AG10803 (cell line): ENCODE measurements at regions not wholly inside any gene's neighbourhood (a gene's known extent, or its start where the extent isn't known, plus 50 kb on each side); places are given as distances from the start of the nearest gene placed in this dataset.

Experiments
- DNase-seq: peaks from one replicate; pipeline ENCODE4 v3.0.0; 2010; ENCODE audit warnings: low read depth
- H3K4me3 ChIP-seq: 2 replicates; pipeline ENCODE4 v1.5.1; 2011; ENCODE audit warnings: mild to moderate bottlenecking, low read length, control low read depth
- CTCF ChIP-seq: conservative IDR thresholded peaks from 2 replicates; pipeline ENCODE4 v1.5.1; 2011; ENCODE audit warnings: mild to moderate bottlenecking, low read length, control low read depth, inconsistent platforms

- TF ChIP-seq CTCF = no peak
- no peak for DNase-seq
- H3K4me3 ChIP-seq = no peak overlapping the region
Measured at GRCh38 chr2:13711154-13711553, 921.4 kb upstream of the LRATD1 start.

GRCh38 chr2:13714466-13714865, 918.1 kb upstream of the LRATD1 start:
- no peak overlapping the region for H3K4me3 ChIP-seq
- no peak for DNase-seq

GRCh38 chr2:13725945-13726344, 906.6 kb upstream of the LRATD1 start:
- DNase-seq = no peak
- no peak for TF ChIP-seq CTCF
- H3K4me3 ChIP-seq = no peak overlapping the region

More at GRCh38 chr2:13714466-13714865, 918.1 kb upstream of the LRATD1 start:
- TF ChIP-seq CTCF = no peak

GRCh38 chr2:13745330-13745729, 887.2 kb upstream of the LRATD1 start:
- no peak for DNase-seq
- no peak for TF ChIP-seq CTCF
- H3K4me3 ChIP-seq = no peak overlapping the region

GRCh38 chr2:13751955-13752354, 880.6 kb upstream of the LRATD1 start:
- H3K4me3 ChIP-seq = no peak overlapping the region
- TF ChIP-seq CTCF = no peak
- DNase-seq = no peak

GRCh38 chr2:13758412-13758811, 874.1 kb upstream of the LRATD1 start:
- DNase-seq = no peak
- TF ChIP-seq CTCF = no peak
- H3K4me3 ChIP-seq = no peak overlapping the region

GRCh38 chr2:13768274-13768673, 864.2 kb upstream of the LRATD1 start:
- no peak for DNase-seq
- H3K4me3 ChIP-seq = no peak overlapping the region
- TF ChIP-seq CTCF = no peak
